NCI-H146 treated with DMSO at 0.1 percent for 48 hours (cell line): ENCODE measurements at regions not wholly inside any gene's neighbourhood (a gene's known extent, or its start where the extent isn't known, plus 50 kb on each side); places are given as distances from the start of the nearest gene placed in this dataset.
A peak's percentile ranks its signal among the peaks of the same experiment; 100 is the strongest.
"Not testable (repeated sequence)": the region's sequence is repeated elsewhere in the genome, so short reads cannot be mapped to it uniquely, and the experiment has no call there.

Experiments used
- DNase-seq: peaks from one replicate; lab custom pipeline; 2025; ENCODE audit not compliant: unreplicated experiment; lab: John Stamatoyannopoulos, UW

DNA sequence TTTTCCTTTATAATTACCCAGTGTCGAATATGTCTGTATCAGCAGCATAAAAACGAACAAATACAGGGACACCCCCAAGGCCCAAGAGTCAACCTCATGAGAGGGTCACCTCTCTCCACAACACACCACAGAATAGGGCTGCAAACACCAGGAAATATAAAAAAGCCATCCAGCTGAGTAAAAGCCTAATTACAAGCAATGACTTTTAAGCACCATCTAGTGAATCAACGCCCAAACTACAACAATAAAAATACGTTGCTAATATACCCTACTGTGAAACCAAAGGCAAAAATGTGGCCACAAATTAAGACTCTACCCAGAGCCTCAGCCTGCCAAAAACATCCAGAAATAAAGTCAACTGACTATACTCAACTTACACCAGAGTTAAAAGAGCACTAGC is 817.9 kb upstream of the NEGR1 start:
- DNase-seq, result no peak

DNA sequence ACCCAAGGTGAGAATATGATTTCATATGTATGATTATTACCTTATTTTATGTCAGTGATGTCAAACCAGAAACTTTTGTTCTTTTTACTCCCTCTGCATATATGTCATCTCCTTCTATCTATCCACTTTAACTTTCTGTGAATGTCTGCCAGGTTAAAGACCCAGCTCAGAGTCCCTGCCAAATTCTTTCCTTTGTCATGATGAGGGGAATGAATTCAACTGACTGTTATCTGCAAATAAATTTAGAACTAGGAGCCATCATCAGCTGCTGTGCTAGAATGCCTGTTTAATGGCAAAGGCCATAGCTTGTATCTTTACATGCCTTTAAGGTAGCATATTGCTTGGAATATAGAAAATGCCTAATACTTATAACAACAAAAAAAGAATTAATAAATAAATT is 815.6 kb upstream of the NEGR1 start:
- no peak for DNase-seq

DNA sequence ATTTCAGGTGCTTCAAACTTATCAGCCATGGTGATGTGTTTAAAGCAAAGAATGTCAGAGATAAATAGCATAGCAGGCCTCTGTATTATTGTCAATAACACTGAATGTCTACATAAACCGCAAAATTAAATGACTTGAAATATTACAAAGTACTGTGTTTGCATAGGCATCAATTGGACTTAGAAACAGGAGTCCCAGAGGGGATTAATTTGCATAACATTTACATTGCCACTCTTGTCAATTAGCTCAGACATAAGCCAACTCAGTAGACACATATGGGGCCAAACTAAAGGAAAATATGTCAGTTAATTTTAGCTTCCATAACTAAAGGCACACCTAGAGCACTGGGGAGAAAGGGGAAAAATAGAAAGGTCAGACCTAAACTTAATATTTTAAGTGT is 814.5 kb upstream of the NEGR1 start:
- no peak for DNase-seq

DNA sequence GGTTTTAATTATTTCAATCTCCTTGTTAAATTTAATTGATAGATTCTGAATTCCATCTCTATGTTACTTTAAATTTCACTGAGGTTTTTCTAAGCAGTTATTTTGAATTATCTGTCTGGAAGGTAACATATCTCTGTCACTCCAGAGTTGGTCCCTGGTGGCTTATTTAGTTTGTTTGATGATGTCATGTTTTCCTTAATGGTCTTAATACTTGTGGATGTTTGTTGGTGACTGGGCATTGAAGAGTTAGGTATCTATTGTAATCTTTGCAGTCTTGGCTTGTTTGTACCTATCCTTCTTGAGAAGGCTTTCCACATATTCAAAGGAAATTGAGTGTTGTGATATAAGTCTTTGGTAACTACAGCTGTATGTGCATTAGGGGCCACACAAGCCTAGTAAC is 810.0 kb upstream of the NEGR1 start:
- DNase-seq, result no peak

DNA sequence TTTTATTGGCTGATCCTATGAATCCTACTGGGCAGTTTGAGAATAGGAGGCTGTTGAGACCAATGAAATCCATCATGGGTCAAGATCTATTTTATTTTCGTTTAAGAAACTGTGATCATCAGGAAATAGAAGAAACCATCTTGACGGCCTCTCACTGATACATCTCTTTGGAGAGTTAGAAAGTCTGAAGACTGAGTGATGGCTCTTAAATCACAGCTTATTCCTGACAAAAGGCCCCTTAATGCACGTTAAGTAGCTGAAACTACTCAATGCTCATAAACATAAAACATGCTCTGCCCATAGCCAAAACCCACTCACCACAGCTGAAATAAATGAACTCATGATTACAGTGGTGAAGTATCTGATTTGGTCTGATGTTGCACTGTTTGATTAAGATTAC is 784.5 kb upstream of the NEGR1 start:
- no peak for DNase-seq

DNA sequence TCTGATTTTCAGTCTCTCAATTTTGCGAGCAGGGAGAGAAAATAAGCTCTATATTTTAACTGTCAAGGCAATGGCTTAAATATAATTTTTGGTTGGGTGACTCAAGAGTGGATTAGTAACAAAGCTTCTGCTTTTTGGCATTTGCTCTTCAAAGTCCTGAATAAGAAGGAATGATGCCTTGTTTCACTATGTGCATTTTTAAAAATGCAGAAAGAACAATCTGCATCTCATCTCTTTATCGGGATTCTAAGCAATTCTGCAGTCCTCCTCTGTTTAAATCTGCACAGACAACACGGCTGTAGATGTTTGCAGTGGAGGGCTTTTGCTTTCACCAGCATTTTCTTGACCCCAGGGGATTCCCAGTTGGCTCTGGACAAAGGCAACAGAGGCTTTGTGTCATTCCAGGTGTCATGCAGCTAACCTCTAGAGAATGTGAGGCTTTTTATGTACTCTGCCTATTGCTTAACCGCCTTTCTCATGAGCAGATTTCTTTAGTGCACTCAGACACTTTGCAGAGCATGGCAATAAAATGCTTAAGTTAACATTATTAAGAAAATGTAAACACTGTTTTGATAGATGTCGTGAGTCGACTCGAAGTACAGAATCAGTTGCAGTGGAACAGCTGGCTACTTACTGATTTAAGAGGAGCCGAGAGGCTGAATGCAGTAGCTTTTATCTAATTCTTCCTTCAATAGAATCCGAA is 783.2 kb upstream of the NEGR1 start:
- DNase-seq, result peak; percentile 85

DNA sequence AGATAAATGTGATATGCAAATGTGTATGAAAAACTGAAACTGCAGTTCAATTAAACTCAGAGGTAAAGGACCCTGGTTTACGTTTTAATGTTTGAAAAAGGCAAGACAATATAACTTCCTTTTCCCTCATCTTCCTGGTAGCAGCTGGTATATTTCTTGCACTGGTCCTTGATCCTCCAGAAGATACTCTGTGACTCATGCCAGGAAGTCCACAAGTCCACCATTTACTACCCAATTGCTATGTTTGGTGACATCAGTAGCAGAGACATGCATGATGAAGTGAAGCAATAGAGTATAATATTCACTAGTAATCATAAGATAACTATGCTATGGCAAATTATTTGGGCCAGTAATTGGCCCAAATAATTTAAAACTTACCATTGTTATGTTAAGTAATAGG is 774.5 kb upstream of the NEGR1 start:
- no peak for DNase-seq

DNA sequence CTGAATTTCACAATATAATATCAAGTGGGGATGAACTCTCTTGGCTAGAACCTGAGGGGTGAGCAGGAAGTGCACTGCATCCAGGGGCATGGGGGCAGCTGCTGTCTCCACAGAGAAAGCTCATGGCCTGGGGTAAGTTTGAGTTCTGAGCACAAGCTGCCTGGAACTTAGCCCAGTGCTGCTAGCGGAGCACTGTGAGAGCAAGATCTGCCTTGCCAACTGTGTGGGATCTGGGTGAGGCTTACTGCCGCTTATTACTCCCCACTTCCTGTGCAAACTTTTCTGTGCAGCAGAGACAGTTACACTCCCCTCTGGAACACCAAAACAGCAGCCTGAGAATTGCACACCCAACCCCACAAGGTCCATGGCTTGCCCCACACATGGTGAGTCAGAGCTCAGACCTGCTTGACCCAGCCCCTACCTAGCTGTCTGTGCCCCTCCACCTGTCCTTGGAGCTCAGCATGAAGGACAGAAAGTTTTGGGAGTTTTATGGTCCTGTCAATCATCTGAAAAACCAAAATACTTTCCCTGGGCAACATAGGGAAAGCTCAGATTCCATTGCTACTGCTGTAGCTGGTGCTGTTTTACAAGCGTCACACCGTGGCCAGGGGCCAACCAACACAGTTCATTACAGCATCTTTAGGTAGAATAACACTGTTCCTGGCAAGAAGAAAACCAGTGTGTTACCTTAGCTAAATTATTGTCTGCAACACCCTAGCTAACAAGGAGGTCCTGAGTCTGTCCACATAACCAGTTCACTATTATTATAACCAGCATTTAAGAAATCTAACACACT is 762.1 kb upstream of the NEGR1 start:
- DNase-seq, result no peak

DNA sequence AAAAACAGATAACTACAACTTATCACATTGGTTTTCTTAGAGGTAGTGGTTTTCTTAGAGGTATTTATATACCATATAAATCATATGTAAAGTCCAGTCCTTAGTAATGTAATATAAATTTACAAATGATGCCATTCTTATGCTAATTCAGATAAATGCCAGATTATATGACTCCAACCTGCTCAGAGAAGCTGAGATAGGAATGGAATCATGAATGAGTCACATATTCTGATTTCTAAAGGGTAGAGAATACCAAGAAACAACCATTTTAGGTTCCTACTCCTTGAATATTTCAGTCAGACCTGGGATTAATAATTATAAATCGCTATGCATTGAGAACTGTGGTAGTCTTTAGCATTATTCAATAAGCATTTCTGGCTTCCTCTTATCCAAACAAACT is 760.1 kb upstream of the NEGR1 start:
- DNase-seq, result no peak

DNA sequence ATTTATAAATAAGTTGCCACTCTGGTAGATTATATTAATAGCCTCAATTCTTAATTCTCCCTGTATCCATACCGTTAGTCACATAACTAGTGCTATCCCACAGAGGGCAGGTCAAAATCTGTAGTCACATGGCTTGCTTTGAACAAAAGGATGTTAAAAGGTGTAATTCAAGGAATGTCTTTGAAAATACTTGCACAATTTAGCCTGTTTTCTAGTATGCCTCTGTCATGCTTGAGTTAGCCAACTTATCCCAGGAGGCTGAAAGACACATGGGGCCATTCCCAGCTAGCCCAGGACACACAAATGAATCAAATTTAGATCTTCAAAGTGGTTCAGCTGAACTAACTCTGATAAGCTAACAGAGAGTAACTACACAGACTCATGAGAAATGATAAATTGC is 758.5 kb upstream of the NEGR1 start:
- no peak for DNase-seq

DNA sequence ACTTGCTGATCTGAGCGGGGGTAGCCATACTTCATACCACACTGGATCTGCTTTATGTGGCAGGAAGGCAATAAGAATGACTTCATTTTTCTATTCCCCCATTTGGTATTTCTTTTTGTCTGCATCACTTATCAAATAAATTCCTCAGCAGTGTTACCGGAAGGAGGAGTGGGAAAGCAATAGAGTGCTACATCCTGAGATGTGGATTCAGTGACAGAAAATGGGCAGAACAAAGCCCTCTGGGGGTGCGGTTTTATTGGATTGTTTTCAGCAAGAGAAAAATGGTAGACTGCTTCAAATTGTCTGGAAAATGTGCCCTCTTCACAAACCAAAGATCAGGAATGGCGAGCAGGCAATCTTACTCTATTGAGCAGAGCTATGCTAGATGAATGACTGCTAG is 751.9 kb upstream of the NEGR1 start:
- no peak for DNase-seq

DNA sequence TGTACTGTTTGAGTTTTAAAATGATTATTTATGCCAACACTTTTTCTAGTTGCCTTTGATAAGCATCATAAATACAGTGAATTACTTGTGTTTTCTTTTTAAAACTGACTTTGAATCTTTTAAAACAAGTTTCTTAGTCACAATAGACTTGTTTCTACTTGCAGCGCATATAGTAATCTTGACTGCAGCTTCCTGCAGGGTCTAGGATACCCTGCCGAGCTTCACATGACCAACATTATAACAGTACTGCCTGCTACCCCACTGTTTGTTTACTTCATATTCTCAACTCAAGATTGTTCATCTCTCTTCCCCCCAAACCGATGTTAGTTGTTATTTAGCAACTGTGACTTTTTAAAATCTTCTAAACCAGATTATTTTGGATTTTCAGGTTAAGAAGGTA is 751.3 kb upstream of the NEGR1 start:
- DNase-seq, result no peak

DNA sequence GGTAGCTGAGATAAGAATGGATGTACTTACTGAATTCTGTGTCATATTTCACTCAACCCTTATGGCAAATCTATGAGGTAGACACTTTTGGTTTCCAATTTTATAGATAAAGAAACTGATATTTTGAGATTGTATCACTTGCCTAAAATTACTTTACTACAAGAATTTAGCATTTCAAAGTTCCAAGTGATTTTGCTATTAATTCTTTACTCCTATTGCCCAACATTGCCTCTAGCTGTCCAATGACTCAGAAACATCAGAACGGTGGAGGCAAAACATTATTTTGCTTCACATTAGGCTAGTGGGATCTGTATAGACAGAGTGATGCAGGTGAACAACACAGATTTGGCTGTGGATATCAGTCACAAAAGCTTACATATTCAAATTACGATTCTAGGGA is 747.2 kb upstream of the NEGR1 start:
- DNase-seq, result no peak

DNA sequence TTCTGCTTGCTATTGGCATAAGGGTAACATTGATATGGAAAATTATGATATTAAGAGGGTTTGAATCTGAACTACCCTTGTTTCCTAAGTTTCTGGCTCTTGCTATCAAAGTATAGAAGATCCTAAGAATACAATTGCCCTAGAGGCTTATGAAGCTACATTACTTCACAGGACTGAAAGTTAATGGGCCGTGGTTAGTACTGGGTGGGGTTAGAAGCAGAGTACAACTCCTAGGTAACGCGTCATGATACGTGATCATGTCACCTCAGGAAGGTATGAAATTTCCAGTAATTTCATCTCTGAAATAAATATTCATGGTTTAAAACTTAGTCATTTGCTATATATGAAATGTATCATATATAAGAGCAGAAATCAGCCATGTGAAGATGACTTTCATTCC is 743.8 kb upstream of the NEGR1 start:
- no peak for DNase-seq

DNA sequence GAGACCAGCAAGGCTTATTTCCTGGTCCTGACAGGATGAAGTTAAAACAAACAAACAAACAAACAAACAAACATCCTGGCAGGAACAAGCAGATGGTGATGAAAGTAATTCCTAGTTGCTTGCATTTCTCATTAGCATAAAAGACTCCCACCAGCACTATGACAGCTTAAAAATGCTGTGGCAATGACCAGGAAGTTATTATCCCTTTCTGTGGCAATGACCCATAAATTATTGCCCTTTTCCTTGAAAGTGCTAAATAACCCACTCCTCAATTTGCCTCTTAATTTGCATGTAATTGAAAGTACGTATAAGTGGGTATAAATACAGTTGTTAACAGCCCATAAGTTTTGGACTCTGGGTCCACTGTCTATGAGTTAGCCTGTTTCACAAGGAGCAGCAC is 727.6 kb upstream of the NEGR1 start:
- no peak for DNase-seq

DNA sequence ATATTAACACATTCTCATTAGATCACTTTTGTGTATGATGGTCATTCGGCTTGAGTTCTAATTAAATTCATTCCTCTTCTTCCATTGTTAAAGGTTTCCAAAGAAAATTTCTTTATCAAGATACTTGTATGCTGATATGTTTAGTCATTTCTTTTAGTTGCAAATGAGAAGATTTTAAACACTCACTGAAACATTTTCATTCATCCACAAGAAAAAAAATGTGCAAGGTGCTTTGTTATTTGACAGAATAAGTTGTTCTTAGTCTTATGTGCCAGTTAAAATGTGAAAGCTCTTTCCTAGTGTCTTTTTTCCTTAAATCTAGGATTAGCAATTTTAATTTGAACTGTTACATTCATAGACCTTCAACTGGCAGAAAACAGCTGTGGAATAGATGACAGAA is 727.0 kb upstream of the NEGR1 start:
- DNase-seq, result no peak

DNA sequence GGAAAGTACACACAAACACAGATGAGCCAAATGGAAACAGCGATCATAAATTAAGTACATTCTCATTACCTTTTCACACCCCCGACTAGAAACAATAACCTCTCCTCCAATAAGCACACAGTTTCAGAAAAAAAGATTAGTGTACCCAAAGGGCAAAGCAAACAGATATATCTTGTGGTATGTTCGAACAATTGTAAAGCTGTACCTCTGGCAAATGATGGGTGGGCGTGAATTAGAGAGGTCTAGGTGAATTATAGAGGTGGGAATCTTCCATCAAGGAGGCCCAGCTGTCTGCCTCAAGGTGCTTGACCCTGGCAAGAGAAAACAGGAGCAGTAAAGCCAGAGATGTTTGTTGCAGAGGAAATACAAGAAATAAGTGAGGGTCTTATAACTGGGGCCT is 715.3 kb upstream of the NEGR1 start:
- DNase-seq, result no peak

DNA sequence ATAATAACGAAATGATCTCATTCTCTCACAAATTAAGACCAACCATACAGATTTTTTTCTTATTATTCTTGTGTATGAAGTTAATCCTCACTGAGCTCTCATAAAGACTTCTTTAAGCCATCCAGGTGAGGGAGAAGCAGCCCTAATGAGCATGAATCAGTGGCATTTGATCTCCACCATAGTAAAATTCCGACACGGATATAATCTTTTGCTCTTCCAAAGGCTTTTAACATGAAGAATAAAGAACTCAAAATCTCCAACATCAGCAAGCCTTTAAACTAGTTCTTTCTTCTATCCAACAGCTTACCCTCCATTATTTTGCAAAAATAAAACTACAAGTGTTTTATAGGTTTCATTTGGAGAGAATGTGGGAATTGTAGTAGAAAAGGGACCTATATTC is 714.7 kb upstream of the NEGR1 start:
- no peak for DNase-seq

DNA sequence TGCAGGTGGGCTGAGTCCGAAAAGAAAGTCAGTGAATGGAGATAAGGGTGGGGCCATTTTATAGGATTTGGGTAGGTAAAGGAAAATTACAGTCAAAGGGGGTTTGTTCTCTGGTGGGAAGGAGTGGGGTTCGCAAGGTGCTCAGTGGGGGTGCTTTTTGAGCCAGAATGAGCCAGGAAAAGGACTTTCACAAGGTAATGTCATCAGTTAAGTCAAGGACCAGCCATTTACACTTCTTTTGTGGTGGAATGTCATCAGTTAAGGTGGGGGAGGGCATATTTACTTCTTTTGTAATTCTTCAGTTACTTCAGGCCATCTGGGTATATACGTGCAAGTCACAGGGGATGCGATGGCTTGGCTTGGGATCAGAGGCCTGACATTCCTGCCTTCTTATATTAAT is 705.5 kb upstream of the NEGR1 start:
- not testable (repeated sequence) for DNase-seq

DNA sequence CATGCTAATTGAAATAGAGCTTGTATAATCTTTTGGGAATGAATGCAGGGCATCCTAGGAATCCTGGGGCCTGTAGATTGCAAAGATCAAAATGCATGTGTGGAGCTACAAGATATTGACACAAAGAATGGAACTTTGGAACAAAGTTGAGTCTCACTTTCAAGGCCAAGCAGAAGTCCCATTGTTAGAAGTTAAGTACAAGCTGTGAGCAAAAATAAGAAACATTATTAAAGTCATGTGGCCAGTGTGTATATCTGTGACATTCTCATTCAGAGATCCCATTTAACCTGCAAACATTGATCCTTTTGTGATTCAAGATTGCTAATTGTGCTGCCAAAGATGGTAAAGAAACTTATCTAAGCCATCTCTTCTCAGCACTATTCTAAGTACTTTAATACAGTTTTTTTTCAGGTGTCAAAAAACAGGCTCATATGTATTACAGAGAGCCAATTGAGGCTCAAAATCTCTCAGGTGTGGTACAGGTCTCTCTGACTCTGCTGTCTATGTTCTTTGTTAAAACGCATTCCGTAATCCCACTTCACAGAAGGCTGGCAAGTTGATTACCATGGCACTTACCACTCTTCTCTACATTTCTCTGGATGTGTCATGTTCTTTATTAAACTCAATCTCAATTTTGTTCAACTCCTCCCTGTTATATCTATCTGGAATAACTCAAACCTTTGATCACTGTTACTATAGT is 704.4 kb upstream of the NEGR1 start:
- DNase-seq, result no peak

DNA sequence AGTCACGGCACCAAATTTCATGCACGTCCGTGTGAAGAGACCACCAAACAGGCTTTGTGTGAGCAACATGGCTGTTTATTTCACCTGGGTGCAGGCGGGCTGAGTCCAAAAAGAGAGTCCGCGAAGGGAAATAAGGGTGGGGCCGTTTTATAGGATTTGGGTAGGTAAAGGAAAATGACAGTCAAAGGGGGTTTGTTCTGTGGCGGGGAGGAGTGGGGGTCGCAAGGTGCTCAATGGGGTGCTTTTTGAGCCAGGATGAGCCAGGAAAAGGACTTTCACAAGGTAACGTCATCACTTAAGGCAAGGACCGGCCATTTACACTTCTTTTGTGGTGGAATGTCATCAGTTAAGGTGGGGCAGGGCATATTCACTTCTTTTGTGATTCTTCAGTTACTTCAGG is 702.7 kb upstream of the NEGR1 start:
- not testable (repeated sequence) for DNase-seq

DNA sequence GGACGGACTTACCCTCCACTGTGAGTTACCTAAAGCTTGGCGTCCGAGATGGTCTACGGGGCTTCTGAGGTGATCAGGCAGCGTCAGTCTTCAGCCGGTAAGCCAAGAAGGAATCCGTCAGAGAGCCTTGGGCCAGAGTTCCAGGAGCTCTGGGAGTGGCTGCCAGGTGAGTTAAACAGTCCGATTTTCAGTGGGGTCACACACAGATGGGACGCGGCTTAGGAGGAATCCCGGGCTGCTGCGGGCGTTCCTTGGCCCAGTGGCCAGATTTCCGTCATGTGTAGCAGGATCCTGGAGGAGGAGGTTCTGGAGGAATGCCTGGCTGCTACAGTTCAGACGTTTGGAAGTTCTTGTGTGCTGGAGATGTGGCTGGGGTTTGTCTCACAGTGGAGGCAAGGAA is 700.7 kb upstream of the NEGR1 start:
- not testable (repeated sequence) for DNase-seq
